Astrocyte (in vitro differentiated cells and primary cell): ENCODE measurements at regions not wholly inside any gene's neighbourhood (a gene's known extent, or its start where the extent isn't known, plus 50 kb on each side); places are given as distances from the start of the nearest gene placed in this dataset.

Experiments used
- CTCF ChIP-seq: IDR thresholded peaks from 2 replicates; pipeline ENCODE4 v1.5.1; 2011; ENCODE audit warnings: low read depth, mild to moderate bottlenecking, inconsistent platforms, low read length, moderate library complexity; ENCODE audit not compliant: insufficient read depth
- EZH2 ChIP-seq: IDR thresholded peaks from 2 replicates; pipeline ENCODE4 v1.6.1; 2012; ENCODE audit warnings: mild to moderate bottlenecking, low read length, inconsistent platforms; ENCODE audit not compliant: insufficient read depth

GRCh38 chr18:14921031-14921430 lies 173.1 kb downstream of the ANKRD30B start:
- TF ChIP-seq CTCF: no peak
- no peak for TF ChIP-seq EZH2
